CD4-positive, CD25-positive, alpha-beta regulatory T cell (primary cell): ENCODE measurements at regions not wholly inside any gene's neighbourhood (a gene's known extent, or its start where the extent isn't known, plus 50 kb on each side); places are given as distances from the start of the nearest gene placed in this dataset.

ENCODE experiments used
- ATAC-seq, 2 donors: fragments of 150-1000 bp; cut with Tn5 transposase; one replicate each; pipeline ENCODE4 v1.10.0; 2021; ENCODE audit warnings: low read depth in 2 of 2, moderate number of reproducible peaks in 2 of 2, moderate library complexity in 1 of 2
- DNase-seq, 3 donors: peaks; one replicate each; pipeline versions ENCODE4 v3.0.0 to v3.0.0-alpha.2; 2012 to 2022; ENCODE audit warnings: mixed read lengths in 1 of 3
- H3K27ac ChIP-seq: one replicate; pipeline ENCODE4 v1.7.0; 2013; ENCODE audit warnings: mild to moderate bottlenecking, low read length; ENCODE audit not compliant: insufficient read depth, poor library complexity, severe bottlenecking
- H3K27me3 ChIP-seq: one replicate; pipeline ENCODE4 v1.7.0; 2013; ENCODE audit warnings: low read length; ENCODE audit not compliant: control insufficient read depth, insufficient read depth
- H3K36me3 ChIP-seq: one replicate; pipeline ENCODE4 v1.7.0; 2013; ENCODE audit warnings: mild to moderate bottlenecking, low read length, moderate library complexity; ENCODE audit not compliant: control insufficient read depth, insufficient read depth
- H3K4me1 ChIP-seq: 2 replicates; pipeline ENCODE4 v1.7.0; 2013; ENCODE audit warnings: mild to moderate bottlenecking, low read length; ENCODE audit not compliant: insufficient read depth, control insufficient read depth, poor library complexity, severe bottlenecking
- H3K4me3 ChIP-seq: one replicate; pipeline ENCODE4 v1.7.0; 2013; ENCODE audit warnings: low read depth, mild to moderate bottlenecking, low read length, moderate library complexity
- H3K9me3 ChIP-seq, 2 experiments: 1 replicate in 1 of 2; 2 replicates in 1 of 2; pipeline ENCODE4 v1.7.0; 2013; ENCODE audit warnings: low read length in 2 of 2, mild to moderate bottlenecking in 1 of 2, moderate library complexity in 1 of 2; ENCODE audit not compliant: control insufficient read depth in 2 of 2
- H3K27ac Mint-ChIP-seq, 3 donors: one replicate each; pipeline ENCODE4 v1.8.0; 2020 to 2022; ENCODE audit warnings: mild to moderate bottlenecking in 3 of 3, mixed read lengths in 3 of 3, moderate library complexity in 2 of 3
- H3K27me3 Mint-ChIP-seq: one replicate; pipeline ENCODE4 v1.8.0; 2022; ENCODE audit warnings: mild to moderate bottlenecking, mixed read lengths
- H3K36me3 Mint-ChIP-seq: one replicate; pipeline ENCODE4 v1.8.0; 2020; ENCODE audit warnings: mixed read lengths
- H3K4me1 Mint-ChIP-seq, 4 donors: one replicate each; pipeline ENCODE4 v1.8.0; 2020 to 2022; ENCODE audit warnings: mixed read lengths in 4 of 4, mild to moderate bottlenecking in 1 of 4
- H3K4me3 Mint-ChIP-seq, 4 donors: one replicate each; pipeline ENCODE4 v1.8.0; 2020 to 2022; ENCODE audit warnings: mild to moderate bottlenecking in 4 of 4, mixed read lengths in 4 of 4, moderate library complexity in 3 of 4
- H3K9me3 Mint-ChIP-seq, 7 donors: one replicate each; pipeline ENCODE4 v1.8.0; 2020 to 2022; ENCODE audit warnings: mixed read lengths in 7 of 7, mild to moderate bottlenecking in 3 of 7, moderate library complexity in 2 of 7

- peaks cover 5 to 22% (median 9%) of the 10 kb centered on the region in 7 donors for H3K9me3 Mint-ChIP-seq
- ATAC-seq, result no peak
Measured at GRCh38 chr1:164228928-164229327, 330.1 kb upstream of the PBX1 start.

GRCh38 chr1:164233149-164233548 is 325.8 kb upstream of the PBX1 start:
- H3K27me3 Mint-ChIP-seq, result no peaks in the 10 kb centered on the region
- Histone ChIP-seq H3K9me3 (peaks cover 2 to 3% of the 10 kb centered on the region in 2 experiments), H3K27me3 (no peaks in the 10 kb centered on the region), H3K36me3 (no peaks in the 10 kb centered on the region), H3K4me3 (no peak overlapping the region), H3K4me1 (no peaks in the 10 kb centered on the region), H3K27ac (no peak overlapping the region)
- no peaks in the 10 kb centered on the region for H3K36me3 Mint-ChIP-seq
- H3K27ac Mint-ChIP-seq, result no peak overlapping the region
- no peak overlapping the region for H3K4me3 Mint-ChIP-seq
- H3K9me3 Mint-ChIP-seq, result peaks cover 2 to 24% (median 5%) of the 10 kb centered on the region in 7 donors
- DNase-seq, result no peak
- no peaks in the 10 kb centered on the region for H3K4me1 Mint-ChIP-seq
- no peak for ATAC-seq

More at GRCh38 chr1:164228928-164229327, 330.1 kb upstream of the PBX1 start:
- Histone ChIP-seq H3K4me1 (no peaks in the 10 kb centered on the region), H3K27ac (no peak overlapping the region), H3K9me3 (peaks cover 3 to 5% of the 10 kb centered on the region in 2 experiments), H3K36me3 (no peaks in the 10 kb centered on the region), H3K27me3 (no peaks in the 10 kb centered on the region), H3K4me3 (no peak overlapping the region)
- Mint-ChIP-seq H3K4me3 (no peak overlapping the region), H3K4me1 (no peaks in the 10 kb centered on the region), H3K36me3 (no peaks in the 10 kb centered on the region), H3K27ac (no peak overlapping the region), H3K27me3 (no peaks in the 10 kb centered on the region)
- DNase-seq, result no peak

- Mint-ChIP-seq H3K27ac (no peak overlapping the region), H3K4me3 (no peak overlapping the region), H3K9me3 (peaks cover 0 to 20% (median 4%) of the 10 kb centered on the region in 7 donors), H3K4me1 (no peaks in the 10 kb centered on the region), H3K36me3 (no peaks in the 10 kb centered on the region), H3K27me3 (no peaks in the 10 kb centered on the region)
- Histone ChIP-seq H3K36me3 (no peaks in the 10 kb centered on the region), H3K27me3 (no peaks in the 10 kb centered on the region), H3K27ac (no peak overlapping the region), H3K4me3 (no peak overlapping the region), H3K4me1 (no peaks in the 10 kb centered on the region), H3K9me3 (no peaks in the 10 kb centered on the region)
- DNase-seq (no peak), ATAC-seq (no peak)
Measured at GRCh38 chr1:164240081-164240480, 318.9 kb upstream of the PBX1 start.

GRCh38 chr1:164250365-164250764 is 308.6 kb upstream of the PBX1 start:
- Mint-ChIP-seq H3K9me3 (peaks cover 3 to 35% (median 13%) of the 10 kb centered on the region in 7 donors), H3K27me3 (no peaks in the 10 kb centered on the region), H3K4me3 (no peak overlapping the region), H3K36me3 (no peaks in the 10 kb centered on the region), H3K27ac (no peak overlapping the region), H3K4me1 (no peaks in the 10 kb centered on the region)
- H3K4me3 ChIP-seq, result no peak overlapping the region
- no peaks in the 10 kb centered on the region for H3K27me3 ChIP-seq
- H3K9me3 ChIP-seq, result peaks cover 0 to 9% of the 10 kb centered on the region in 2 experiments
- H3K4me1 ChIP-seq, result no peaks in the 10 kb centered on the region
- H3K27ac ChIP-seq, result no peak overlapping the region
- ATAC-seq (no peak), DNase-seq (no peak)
- H3K36me3 ChIP-seq, result no peaks in the 10 kb centered on the region

GRCh38 chr1:164256456-164256855 is 302.5 kb upstream of the PBX1 start:
- no peak for ATAC-seq
- H3K9me3 Mint-ChIP-seq, result peaks cover 5 to 45% (median 13%) of the 10 kb centered on the region in 7 donors
- H3K36me3 ChIP-seq, result no peaks in the 10 kb centered on the region
- H3K9me3 ChIP-seq, result peaks cover 0 to 8% of the 10 kb centered on the region in 2 experiments
- H3K4me3 Mint-ChIP-seq, result no peak overlapping the region
- no peak overlapping the region for H3K27ac Mint-ChIP-seq
- no peaks in the 10 kb centered on the region for H3K27me3 ChIP-seq
- no peaks in the 10 kb centered on the region for H3K36me3 Mint-ChIP-seq
- H3K27me3 Mint-ChIP-seq, result no peaks in the 10 kb centered on the region
- DNase-seq, result no peak
- H3K4me1 Mint-ChIP-seq, result no peaks in the 10 kb centered on the region
- no peaks in the 10 kb centered on the region for H3K4me1 ChIP-seq
- no peak overlapping the region for H3K27ac ChIP-seq
- H3K4me3 ChIP-seq, result no peak overlapping the region

- Histone ChIP-seq H3K27me3 (no peaks in the 10 kb centered on the region), H3K4me1 (no peaks in the 10 kb centered on the region), H3K27ac (no peak overlapping the region), H3K9me3 (peaks cover 0 to 4% of the 10 kb centered on the region in 2 experiments), H3K4me3 (no peak overlapping the region), H3K36me3 (no peaks in the 10 kb centered on the region)
- Mint-ChIP-seq H3K4me1 (no peaks in the 10 kb centered on the region), H3K27ac (no peak overlapping the region), H3K4me3 (no peak overlapping the region), H3K9me3 (peaks cover 2 to 26% (median 8%) of the 10 kb centered on the region in 7 donors), H3K27me3 (no peaks in the 10 kb centered on the region), H3K36me3 (no peaks in the 10 kb centered on the region)
- no peak for DNase-seq
- ATAC-seq, result no peak
Measured at GRCh38 chr1:164261691-164262240, 297.2 kb upstream of the PBX1 start.

GRCh38 chr1:164263540-164263939 is 295.4 kb upstream of the PBX1 start:
- ATAC-seq (no peak), DNase-seq (no peak)
- Histone ChIP-seq H3K27me3 (no peaks in the 10 kb centered on the region), H3K4me3 (no peak overlapping the region), H3K9me3 (peaks cover 0 to 6% of the 10 kb centered on the region in 2 experiments), H3K4me1 (no peaks in the 10 kb centered on the region), H3K36me3 (no peaks in the 10 kb centered on the region), H3K27ac (no peak overlapping the region)
- Mint-ChIP-seq H3K4me1 (no peaks in the 10 kb centered on the region), H3K27me3 (no peaks in the 10 kb centered on the region), H3K9me3 (peaks cover 3 to 21% (median 4%) of the 10 kb centered on the region in 7 donors), H3K4me3 (no peak overlapping the region), H3K36me3 (no peaks in the 10 kb centered on the region), H3K27ac (no peak overlapping the region)

GRCh38 chr1:164265232-164265631 is 293.8 kb upstream of the PBX1 start:
- no peak overlapping the region for H3K4me3 Mint-ChIP-seq
- no peak for DNase-seq
- ATAC-seq, result no peak
- H3K36me3 ChIP-seq, result no peaks in the 10 kb centered on the region
- H3K9me3 ChIP-seq, result peaks cover 0 to 6% of the 10 kb centered on the region in 2 experiments
- H3K36me3 Mint-ChIP-seq, result no peaks in the 10 kb centered on the region
- H3K9me3 Mint-ChIP-seq, result peaks cover 0 to 10% (median 3%) of the 10 kb centered on the region in 7 donors
- no peaks in the 10 kb centered on the region for H3K4me1 ChIP-seq
- H3K27ac Mint-ChIP-seq, result no peak overlapping the region
- no peaks in the 10 kb centered on the region for H3K4me1 Mint-ChIP-seq
- no peaks in the 10 kb centered on the region for H3K27me3 Mint-ChIP-seq
- no peak overlapping the region for H3K27ac ChIP-seq
- H3K4me3 ChIP-seq, result no peak overlapping the region
- no peaks in the 10 kb centered on the region for H3K27me3 ChIP-seq
